Caco-2 (cell line): ENCODE measurements at regions not wholly inside any gene's neighbourhood (a gene's known extent, or its start where the extent isn't known, plus 50 kb on each side); places are given as distances from the start of the nearest gene placed in this dataset.
"Not testable (repeated sequence)": the region's sequence is repeated elsewhere in the genome, so short reads cannot be mapped to it uniquely, and the experiment has no call there.

ENCODE experiments used
- BruUV-seq: library from RNA; stranded (reverse); fragments of 400-500 nt; replicated peaks from 2 replicates; lab custom pipeline; 2021; lab: Mats Ljungman, UMichigan
- CTCF ChIA-PET: fragments of 300-600 bp; sonication (Branson Sonifier 250); formaldehyde crosslinking; loops from one replicate; lab custom pipeline; 2022; ENCODE audit warnings: antibody characterized with exemption; lab: Charles Lee
- POLR2A ChIA-PET: fragments of 300-600 bp; sonication (Branson Sonifier 250); formaldehyde crosslinking; loops from one replicate; lab custom pipeline; 2022; ENCODE audit warnings: antibody characterized with exemption; lab: Charles Lee
- DNase-seq, 2 experiments: peaks; one replicate each; pipeline versions ENCODE4 v3.0.0 to v3.0.0-alpha.2; 2020 to 2022
- H3K27me3 ChIP-seq: replicated peaks from 2 replicates; pipeline ENCODE4 v1.6.0; 2011; ENCODE audit warnings: low read length; ENCODE audit not compliant: control insufficient read depth, insufficient read depth
- H3K36me3 ChIP-seq: 2 replicates; pipeline ENCODE4 v1.5.1; 2011; ENCODE audit warnings: low read length; ENCODE audit not compliant: control insufficient read depth, insufficient read depth
- H3K4me1 ChIP-seq: fragments of 250-450 bp; sonication (Bioruptor Pico); 2 replicates; pipeline ENCODE4 v1.5.1; 2020; ENCODE audit warnings: mild to moderate bottlenecking
- H3K4me3 ChIP-seq: 2 replicates; pipeline ENCODE4 v1.5.1; 2011; ENCODE audit warnings: low read depth, mild to moderate bottlenecking, control low read depth, low read length
- H3K9me3 ChIP-seq: fragments of 250-450 bp; sonication (Bioruptor Pico); 2 replicates; pipeline ENCODE4 v1.5.1; 2020; ENCODE audit warnings: mild to moderate bottlenecking, moderate library complexity
- H3K27ac Mint-ChIP-seq: one replicate; pipeline ENCODE4 v1.8.0; 2022; ENCODE audit warnings: mixed read lengths; ENCODE audit not compliant: unreplicated experiment
- H3K27me3 Mint-ChIP-seq: one replicate; pipeline ENCODE4 v1.8.0; 2022; ENCODE audit warnings: mixed read lengths; ENCODE audit not compliant: insufficient read depth, unreplicated experiment
- H3K36me3 Mint-ChIP-seq: one replicate; pipeline ENCODE4 v1.8.0; 2022; ENCODE audit warnings: mild to moderate bottlenecking, mixed read lengths; ENCODE audit not compliant: insufficient read depth, unreplicated experiment
- H3K4me1 Mint-ChIP-seq: one replicate; pipeline ENCODE4 v1.8.0; 2022; ENCODE audit warnings: low read depth, mixed read lengths; ENCODE audit not compliant: unreplicated experiment
- H3K4me3 Mint-ChIP-seq: one replicate; pipeline ENCODE4 v1.8.0; 2022; ENCODE audit warnings: mild to moderate bottlenecking, moderate library complexity, mixed read lengths; ENCODE audit not compliant: unreplicated experiment
- H3K9me3 Mint-ChIP-seq: one replicate; pipeline ENCODE4 v1.8.0; 2022; ENCODE audit warnings: mixed read lengths; ENCODE audit not compliant: unreplicated experiment
- intact Hi-C: fragments of 100-400 bp; cut with micrococcal nuclease; formaldehyde crosslinking; loops from one replicate; pipeline ENCODE4 v1.10.0; 2022; ENCODE audit not compliant: unreplicated experiment
- TF ChIP-seq, protein P1 (sequence below), 2 experiments: fragments of 200-600 bp in 1 of 2; IDR thresholded peaks; 1 replicate in 1 of 2; 2 replicates in 1 of 2; pipeline versions ENCODE4 v1.5.1 to v1.8.0; 2011 to 2022; ENCODE audit warnings: antibody characterized with exemption in 1 of 2, control low read depth in 1 of 2, inconsistent platforms in 1 of 2, low read depth in 1 of 2, low read length in 1 of 2, mild to moderate bottlenecking in 1 of 2, moderate library complexity in 1 of 2; ENCODE audit not compliant: insufficient read depth in 1 of 2, severe bottlenecking in 1 of 2, unreplicated experiment in 1 of 2

GRCh38 chr6:6987749-6988148 is 120.0 kb upstream of the RREB1 start:
- H3K27ac Mint-ChIP-seq = no peak overlapping the region
- H3K4me1 ChIP-seq = peaks cover 5% of the 10 kb centered on the region; the same call in 1 of the 2 replicates
- intact Hi-C loops = no loop called here
- BruUV-seq = no TSS peak
- no peaks in the 10 kb centered on the region for H3K36me3 ChIP-seq
- no peak overlapping the region for H3K4me3 ChIP-seq
- no peaks in the 10 kb centered on the region for H3K36me3 Mint-ChIP-seq
- no peaks in the 10 kb centered on the region for H3K9me3 ChIP-seq
- no peaks in the 10 kb centered on the region for H3K9me3 Mint-ChIP-seq
- POLR2A ChIA-PET = no interaction called here
- TF ChIP-seq, protein P1, sequence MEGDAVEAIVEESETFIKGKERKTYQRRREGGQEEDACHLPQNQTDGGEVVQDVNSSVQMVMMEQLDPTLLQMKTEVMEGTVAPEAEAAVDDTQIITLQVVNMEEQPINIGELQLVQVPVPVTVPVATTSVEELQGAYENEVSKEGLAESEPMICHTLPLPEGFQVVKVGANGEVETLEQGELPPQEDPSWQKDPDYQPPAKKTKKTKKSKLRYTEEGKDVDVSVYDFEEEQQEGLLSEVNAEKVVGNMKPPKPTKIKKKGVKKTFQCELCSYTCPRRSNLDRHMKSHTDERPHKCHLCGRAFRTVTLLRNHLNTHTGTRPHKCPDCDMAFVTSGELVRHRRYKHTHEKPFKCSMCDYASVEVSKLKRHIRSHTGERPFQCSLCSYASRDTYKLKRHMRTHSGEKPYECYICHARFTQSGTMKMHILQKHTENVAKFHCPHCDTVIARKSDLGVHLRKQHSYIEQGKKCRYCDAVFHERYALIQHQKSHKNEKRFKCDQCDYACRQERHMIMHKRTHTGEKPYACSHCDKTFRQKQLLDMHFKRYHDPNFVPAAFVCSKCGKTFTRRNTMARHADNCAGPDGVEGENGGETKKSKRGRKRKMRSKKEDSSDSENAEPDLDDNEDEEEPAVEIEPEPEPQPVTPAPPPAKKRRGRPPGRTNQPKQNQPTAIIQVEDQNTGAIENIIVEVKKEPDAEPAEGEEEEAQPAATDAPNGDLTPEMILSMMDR (IDR thresholded peaks at IDR 0.05; ENCODE audit: insufficient read depth in 1 of 2, low read depth in 1 of 2, low read length in 1 of 2, severe bottlenecking in 1 of 2, unreplicated experiment in 1 of 2) = no peak
- no peak for DNase-seq
- no peaks in the 10 kb centered on the region for H3K27me3 ChIP-seq
- CTCF ChIA-PET = no interaction called here
- no peaks in the 10 kb centered on the region for H3K27me3 Mint-ChIP-seq
- peaks cover 14% of the 10 kb centered on the region for H3K4me1 Mint-ChIP-seq
- no peak overlapping the region for H3K4me3 Mint-ChIP-seq

- H3K4me1 Mint-ChIP-seq, H3K36me3 Mint-ChIP-seq, H3K9me3 Mint-ChIP-seq, intact Hi-C loops, H3K27me3 ChIP-seq, CTCF ChIA-PET, H3K4me3 Mint-ChIP-seq, H3K4me3 ChIP-seq, POLR2A ChIA-PET, H3K4me1 ChIP-seq, BruUV-seq, H3K9me3 ChIP-seq, H3K27ac Mint-ChIP-seq, H3K36me3 ChIP-seq, DNase-seq, H3K27me3 Mint-ChIP-seq: not testable (repeated sequence)
These were observed 117.7 kb upstream of the RREB1 start for GRCh38 chr6:6990059-6990458.

- H3K4me1 Mint-ChIP-seq = no peaks in the 10 kb centered on the region
These were observed 114.1 kb upstream of the RREB1 start for GRCh38 chr6:6993503-6994237.

More at GRCh38 chr6:6993503-6994237, 114.1 kb upstream of the RREB1 start:
- H3K36me3 Mint-ChIP-seq = no peaks in the 10 kb centered on the region
- H3K4me3 Mint-ChIP-seq = no peak overlapping the region
- no peaks in the 10 kb centered on the region for H3K9me3 Mint-ChIP-seq
- ChIA-PET POLR2A (no interaction called here), CTCF (interaction anchor here (0.6 kb wide), 1 partner anchor 735 kb away, joined by 11 read pairs; no protein-coding TSS in a partner anchor)
- no peak for DNase-seq
- Histone ChIP-seq H3K36me3 (no peaks in the 10 kb centered on the region), H3K27me3 (no peaks in the 10 kb centered on the region), H3K9me3 (no peaks in the 10 kb centered on the region), H3K4me3 (no peak overlapping the region), H3K4me1 (peaks cover 13% of the 10 kb centered on the region)
- intact Hi-C loops = no loop called here
- H3K27me3 Mint-ChIP-seq = no peaks in the 10 kb centered on the region
- H3K27ac Mint-ChIP-seq = no peak overlapping the region
- TF ChIP-seq, protein P1 (IDR thresholded peaks at IDR 0.05; ENCODE audit: insufficient read depth in 1 of 2, low read depth in 1 of 2, low read length in 1 of 2, severe bottlenecking in 1 of 2, unreplicated experiment in 1 of 2) = no peak
- BruUV-seq = no TSS peak
